Stimulated activated CD4-positive, alpha-beta T cell treated with anti-CD3 and anti-CD28 coated beads, Interleukin-2, amount 100 ng/mL, for 48 hours (primary cell): ENCODE measurements at regions not wholly inside any gene's neighbourhood (a gene's known extent, or its start where the extent isn't known, plus 50 kb on each side); places are given as distances from the start of the nearest gene placed in this dataset.

ENCODE experiments used
- DNase-seq, 2 donors: peaks; one replicate each; pipeline ENCODE4 v3.0.0-alpha.2; 2020

DNA sequence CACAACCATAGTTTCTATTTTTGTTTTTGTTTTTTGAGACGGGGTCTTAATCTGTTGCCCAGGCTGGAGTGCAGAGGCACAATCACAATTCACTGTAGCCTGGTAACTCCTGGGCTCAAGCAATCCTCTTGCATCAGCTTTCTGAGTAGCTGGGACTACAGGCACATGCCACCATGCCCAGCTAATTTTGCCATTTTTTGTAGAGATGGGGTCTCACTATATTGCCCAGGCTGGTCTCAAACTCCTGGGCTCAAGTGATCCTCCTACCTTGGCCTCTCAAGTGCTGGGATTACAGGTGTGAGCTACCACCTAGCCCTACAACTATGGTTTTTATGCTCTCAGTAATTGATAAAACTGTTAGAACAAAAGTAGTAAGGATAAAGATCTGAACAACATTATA is 147.5 kb upstream of the SHB start:
- no peak for DNase-seq

DNA sequence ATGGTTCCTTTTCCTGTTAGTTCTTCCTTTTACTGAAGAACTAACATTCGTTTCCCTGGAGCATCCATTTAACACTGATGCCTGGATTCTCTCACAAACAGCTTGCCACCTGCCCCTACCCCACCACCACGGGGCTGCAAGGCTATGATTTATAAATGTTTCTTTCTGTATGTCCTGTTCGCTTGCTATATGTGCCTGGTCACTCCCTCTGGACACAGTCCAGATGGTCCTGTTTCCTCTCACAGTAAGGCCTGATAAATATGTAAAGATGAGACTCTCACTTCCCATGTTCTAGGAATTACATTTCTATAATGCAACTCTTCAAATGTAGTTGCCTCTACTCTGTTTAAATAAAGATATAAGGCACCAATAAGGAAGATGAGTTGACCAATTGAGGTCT is 146.4 kb upstream of the SHB start:
- DNase-seq, result no peak

DNA sequence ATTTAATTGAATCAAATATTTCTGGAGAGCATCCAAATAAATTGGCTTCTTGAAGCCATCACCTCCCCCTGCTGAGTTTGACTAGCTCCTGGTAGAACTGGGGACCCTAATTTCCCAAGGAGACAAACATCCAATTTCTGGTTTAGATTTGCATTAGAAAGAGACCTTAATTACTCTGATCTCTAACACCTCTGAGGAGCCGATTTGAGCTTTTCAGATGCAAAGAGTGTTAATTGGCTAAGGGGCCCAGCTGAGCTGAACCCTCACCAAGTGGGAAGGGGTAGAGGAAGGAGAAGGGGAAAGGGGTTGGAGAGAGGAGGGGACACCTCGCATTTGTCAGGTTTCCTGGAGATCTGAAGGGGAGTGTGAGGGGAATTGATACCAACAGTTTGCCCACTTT is 145.4 kb upstream of the SHB start:
- DNase-seq, result no peak

DNA sequence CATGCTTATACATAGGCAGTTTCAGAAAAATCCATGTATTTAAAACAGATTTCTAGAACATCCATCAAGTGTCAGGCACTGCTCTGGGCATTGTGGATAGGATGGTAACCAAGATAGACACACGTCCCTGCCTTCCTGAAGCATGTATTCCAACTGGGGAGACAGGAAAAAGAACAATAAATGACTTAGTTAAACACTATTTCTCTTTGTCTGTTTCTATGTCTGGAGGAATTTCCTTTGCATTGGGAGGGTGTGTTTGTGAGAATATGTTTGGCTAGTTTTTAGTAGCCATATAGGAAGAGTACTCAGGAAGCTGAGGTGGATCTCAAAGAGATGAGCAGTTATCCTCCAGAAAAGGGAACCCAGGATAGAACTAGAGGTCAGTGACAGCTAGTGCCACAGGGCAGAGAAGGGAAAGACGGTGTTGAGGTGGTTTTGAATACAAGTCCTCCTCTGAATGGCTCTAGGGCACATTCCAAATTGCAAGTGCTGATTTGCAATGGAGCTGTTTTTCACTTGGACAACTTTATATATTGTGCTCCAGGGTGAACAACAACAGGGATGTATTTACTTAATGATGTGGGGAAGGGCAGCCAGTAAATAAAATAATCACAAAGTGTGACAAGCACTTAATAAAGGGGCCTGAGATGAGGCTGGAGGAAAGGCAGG is 144.7 kb upstream of the SHB start:
- DNase-seq, result no peak

DNA sequence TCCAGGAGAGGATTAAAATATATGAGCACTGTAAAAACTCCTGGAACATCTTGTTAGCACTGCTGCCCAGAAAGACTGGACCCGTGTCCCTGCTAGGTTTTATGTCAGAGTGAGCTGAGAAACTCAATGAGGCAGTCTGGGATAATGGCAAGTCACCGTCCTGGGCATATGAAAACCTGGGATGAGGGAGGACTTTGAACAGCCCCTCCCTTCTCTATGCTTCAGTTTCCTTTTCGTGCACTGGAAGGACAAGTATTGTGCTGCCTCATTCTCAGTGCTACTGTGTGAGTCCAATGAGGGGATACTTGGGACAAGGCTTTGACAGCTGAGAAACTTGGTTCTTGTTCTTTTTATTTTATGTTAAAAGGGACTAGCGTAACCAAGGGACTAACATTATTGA is 143.0 kb upstream of the SHB start:
- no peak for DNase-seq

DNA sequence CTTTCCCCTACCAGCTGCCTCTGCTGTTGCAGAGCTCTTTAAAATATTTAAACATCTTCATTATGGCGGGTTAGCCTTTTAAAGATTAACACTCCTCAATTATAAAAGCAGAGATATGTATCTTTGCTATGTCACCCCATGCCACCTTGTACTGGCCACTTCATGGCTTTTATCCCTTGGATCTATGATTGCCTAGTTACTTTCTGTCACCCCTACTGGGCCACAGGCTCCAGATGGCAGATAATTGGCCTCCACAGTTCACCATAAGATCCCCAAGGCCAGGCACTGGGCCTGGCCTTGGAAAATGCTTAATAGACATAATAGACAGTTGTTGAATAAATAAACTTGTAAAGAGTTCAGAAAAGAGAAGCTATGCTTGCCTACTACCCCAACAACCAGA is 142.0 kb upstream of the SHB start:
- no peak for DNase-seq

DNA sequence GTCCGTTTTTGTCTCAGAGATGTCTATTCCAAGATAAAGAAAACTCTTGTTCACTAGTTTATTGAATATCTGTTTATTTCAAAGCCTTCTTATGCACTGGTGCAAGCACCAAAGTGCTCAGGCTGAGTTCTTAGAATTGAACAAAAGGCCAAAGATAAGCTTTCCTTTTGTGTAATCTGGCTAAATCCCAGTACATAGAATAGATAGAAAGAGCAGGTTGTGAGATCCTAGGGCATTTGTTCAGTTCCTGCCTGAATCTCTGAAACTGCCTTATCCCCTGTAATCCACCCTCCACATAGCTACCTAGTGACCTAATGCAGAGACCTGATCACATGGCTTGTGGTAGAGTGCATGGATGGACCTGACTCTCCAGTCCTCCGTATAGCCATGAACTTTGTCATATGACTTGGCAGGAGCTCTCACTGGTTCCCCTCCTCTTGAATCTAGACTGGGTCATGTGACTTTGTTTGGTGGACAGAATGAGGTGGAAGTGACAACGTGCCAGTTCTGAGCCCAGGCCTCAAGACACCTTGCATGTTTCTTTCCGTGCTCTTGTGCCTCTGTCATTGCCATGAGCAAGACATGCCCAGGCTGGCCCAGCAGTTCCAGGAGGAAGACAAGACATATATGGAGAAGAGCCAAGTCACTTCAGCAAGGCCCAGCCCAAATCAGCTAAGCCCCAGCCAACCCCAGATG is 139.3 kb upstream of the SHB start:
- no peak for DNase-seq

DNA sequence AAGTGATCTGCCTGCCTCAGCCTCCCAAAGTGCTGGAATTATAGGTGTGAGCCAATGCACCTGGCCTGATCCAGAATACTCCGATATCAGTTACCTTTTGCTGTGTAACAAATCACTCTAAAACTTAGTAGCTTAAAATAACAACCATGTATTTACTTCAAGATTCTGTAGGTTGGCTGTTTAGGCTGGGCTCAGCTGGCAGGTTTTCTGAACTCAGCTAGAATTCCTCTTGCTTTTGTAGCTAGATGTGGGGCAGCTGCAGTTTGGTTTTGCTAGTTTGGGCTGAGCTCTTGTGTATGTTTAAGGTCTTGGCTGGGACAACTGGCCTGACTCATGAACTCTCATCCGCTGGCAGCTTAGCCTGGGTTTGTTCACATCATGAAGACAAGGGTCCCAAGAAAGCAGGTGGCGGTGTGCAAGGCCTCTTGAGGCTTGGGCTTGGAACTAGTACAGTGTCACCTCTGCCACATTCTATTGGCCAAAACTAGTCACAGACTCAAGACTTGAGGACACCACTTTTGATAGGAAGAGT is 138.3 kb upstream of the SHB start:
- no peak for DNase-seq

DNA sequence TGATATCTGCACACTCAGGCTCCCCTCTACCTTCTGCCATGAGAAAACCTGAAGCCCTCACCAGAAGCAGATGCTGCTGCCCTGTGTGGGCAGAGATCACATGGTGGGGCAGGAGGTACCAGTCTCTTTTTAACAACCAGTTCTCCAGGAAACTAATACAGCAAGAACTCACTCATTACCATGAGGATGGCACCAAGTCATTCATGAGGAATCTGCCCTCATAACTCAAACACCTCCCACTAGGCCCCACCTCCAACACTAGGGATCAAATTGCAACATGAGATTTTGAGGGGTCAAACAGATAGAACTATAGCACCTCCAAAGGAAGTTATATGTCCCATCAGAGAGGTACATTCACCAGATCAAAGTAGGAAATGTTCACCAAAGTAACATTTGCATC is 136.3 kb upstream of the SHB start:
- DNase-seq, result no peak

DNA sequence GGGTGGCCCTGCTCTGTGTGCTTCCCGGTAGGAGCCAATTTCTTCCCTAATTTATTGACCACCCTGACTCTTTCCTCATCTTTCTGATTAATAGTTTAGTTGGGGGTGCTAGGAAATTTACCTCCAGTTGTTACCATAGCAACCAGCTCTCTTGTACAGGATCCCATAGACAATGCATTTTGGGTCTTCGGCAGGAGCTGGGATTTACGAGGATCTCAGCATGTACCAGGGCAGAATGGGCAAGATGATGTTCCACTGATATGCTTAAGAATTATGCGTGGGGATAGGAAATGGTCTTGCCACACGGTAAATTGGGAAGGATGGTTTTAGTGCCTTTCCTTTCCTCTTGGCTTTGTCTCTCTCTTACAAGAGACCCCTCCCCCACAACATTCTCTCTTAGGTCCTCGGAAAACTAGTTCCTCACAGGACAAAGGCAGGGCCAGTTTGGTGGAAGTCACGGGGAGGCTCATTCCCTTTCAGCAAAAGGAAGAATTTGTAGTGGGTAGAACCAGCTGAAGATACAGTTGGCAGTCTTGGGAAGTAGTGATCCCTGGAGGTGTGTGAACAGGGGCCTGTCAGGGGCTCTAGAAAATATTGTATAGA is 133.4 kb upstream of the SHB start:
- no peak for DNase-seq

DNA sequence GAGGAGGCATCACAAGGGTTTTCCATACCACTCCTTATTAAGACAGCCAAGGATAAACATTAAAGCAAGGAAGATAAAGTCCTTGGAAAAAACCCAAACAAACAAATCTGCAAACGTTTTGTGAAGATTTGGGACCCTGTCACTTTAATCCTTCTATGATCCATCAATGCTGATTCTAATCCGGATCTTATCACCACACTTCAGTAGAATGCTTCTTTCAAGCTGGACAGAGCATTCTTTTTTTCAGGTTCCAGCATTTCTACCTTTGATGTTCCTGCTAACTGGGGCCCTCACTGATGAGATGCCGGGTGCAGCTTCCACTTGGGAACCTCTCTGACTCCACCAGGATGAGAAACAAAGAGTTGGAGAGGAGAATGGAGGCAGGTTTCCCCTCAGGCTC is 132.8 kb upstream of the SHB start:
- no peak for DNase-seq

DNA sequence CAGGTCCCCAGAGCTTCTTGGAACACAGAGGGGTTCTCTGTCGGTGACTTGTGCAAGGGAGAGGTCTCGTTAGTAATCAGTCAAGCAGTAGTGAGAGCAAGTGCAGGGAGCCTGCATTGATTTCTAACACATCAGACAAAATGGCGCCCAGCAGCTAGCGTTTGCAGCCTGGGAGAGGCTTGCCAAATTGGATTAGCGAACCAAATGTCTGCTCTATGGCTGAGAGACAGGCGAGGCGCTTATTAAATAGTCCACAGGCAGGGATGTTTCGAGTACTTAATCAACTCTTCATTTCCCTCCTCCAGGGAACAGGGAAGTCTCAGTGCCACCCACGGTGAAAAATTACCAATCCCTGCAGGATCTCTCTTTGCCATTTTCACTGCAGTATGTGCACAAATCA is 131.4 kb upstream of the SHB start:
- DNase-seq, result no peak

DNA sequence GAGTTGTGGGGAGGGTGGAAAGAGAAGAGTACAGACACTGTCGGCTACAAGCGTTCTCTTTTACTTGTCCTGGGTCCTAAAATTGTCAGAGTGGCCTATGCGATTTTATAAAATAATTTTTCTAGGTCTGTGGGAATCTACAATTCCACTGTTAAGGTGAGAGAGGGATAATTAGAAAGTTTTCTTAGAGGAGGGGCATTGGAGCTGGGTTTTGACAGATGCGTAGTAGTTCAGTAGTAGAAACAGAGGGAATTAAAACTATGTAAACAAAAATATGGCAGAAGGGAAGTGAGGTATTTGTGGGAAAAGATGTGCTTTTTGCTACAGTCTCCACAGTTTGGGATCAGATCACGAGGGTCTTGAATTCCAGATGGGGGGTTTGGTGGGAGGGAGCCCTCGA is 129.1 kb upstream of the SHB start:
- DNase-seq, result no peak

DNA sequence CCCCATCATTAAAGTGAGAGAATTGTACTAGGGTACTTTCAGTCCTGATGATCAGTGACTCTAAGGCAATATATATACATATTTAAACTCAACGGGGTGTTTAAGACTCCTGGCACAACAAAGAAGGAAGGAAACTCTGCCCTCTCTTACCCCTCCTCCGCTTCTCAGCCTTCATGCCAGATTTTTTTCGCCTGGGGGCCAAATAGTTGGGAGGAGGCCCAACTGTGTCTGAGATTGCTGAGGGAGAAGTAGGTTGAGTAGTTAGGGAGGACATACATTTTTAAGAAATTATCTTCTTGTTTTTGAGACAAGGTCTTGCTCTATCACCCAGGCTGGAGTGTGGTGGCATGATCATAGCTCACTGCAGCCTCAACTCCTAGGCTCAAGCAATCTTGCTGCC is 127.7 kb upstream of the SHB start:
- no peak for DNase-seq

DNA sequence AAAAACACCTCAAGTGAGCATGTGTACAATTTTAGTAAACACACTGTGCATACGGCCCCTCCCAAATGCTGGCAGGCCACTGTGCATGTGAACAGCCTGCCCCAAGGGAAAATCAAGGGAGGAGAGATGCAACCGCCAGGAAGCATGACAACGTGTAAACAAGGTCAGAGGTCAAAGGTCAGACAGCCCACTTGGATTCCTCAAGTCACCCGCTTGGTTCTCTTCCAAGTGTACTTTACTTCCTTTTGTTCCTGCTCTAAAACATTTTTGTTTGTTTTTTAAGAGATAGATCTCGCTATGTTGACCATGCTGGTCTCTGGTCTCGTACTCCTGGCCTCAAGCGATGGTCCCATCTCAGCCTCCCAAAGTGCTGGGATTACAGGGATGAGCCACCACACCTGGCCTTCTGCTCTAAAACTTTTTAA is 126.7 kb upstream of the SHB start:
- no peak for DNase-seq

DNA sequence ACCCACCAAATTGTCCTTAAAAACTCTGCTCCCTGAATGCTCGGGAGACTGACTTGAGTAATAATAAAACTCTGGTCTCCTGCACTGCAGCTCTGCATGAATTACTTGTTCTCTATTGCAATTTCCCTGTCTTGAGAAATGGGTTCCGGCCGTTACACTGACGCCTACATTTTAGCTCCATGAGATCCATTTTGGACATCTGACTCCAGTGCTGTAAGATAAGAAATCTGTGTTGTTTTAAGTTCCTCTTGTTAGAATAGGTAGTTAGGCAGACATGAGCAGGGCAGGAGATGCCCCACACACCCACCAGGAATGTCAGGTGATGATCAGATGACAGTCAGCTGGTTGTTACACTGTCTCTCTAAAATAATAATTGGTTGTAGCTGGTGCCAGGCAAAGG is 125.8 kb upstream of the SHB start:
- no peak for DNase-seq

DNA sequence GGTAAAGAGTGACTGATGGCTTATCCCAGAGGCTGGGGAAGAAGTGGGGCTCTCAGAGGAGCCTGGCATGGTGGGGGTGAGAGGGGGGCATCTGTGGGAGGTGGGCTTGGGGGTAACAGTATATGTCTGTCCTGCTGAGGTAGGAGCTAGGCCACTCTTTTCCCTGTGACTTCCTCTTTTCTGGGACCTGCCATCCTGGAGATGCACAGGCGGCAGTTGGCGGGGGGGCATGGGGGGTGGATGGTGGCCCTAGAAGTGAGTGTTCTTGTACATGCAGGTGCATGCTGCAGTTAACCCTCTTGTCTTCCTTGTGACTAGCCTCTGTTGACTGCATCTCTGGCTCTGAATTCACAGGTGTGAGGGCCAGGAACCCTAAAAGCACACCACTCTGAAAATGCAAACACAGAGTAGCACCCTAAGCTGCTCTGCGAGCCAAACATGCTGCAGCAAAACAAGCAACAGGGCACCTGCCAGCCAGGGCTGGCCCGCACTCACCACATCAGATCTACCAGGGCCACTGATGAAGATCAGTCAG is 123.8 kb upstream of the SHB start:
- no peak for DNase-seq

DNA sequence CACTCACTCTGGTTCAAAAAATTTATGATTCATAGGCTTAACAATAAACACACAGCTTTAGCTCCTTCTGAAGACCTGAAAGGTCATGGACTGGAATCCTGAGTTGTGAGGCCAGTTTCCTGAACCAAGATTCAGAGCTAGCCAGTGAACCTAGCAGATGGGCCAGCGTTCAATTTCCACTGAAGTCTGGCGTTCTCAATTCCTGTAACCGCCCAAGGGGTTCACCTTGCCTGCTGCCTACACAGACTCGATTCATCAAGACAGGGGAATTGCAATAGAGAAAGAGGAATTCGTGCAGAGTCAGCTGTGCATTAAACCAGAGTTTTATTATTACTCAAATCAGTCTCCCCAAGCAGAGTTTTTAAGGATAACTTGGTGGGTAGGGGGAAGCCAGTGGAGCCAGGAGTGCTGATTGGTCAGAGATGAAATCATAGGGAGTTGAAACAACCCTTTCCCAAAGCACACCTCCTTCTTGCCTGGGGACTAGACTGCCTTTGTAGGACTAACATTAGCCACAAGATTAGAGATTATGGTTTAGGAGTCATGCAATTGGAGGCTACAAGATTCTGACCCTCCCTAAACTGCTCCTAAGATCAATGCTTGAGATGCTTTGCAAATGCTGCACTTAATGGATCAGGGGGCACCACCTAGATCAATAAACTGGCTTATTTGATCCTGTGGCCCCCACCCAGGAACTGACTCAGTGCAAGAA is 117.5 kb upstream of the SHB start:
- no peak for DNase-seq

DNA sequence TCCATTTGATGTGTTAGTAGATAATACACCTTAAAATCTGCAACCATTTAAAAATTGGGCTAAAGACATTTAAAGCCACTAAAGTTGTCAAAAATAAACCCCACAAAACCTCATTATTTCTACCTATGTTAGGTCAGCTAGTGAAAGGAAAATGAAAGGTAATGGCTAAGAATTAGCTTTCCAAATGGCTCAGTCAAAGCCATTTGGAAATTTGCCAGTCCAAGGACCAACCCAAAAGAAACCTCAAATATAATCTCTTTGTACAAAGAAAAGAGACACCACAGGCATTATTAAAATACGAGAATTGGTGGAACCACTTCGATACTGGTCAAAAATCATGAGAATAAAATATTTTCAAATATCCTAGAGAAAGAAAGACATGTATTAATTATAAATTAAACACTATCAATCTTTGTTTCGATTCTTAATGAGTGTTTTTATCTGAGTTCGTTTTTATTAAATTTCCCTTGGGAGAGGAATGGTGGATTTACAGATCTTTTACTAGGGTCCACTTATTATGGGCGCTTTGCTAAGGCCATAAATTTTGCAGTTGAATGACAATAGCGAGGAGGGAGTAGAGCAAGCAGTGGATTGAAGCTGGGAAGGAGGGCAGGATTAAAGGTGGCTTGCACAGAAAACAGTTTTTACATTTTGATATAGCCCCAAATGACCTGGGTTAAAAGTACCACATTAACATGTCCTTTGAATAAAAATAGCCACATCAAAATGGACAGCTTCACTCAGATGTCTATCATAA is 116.8 kb upstream of the SHB start:
- no peak for DNase-seq

DNA sequence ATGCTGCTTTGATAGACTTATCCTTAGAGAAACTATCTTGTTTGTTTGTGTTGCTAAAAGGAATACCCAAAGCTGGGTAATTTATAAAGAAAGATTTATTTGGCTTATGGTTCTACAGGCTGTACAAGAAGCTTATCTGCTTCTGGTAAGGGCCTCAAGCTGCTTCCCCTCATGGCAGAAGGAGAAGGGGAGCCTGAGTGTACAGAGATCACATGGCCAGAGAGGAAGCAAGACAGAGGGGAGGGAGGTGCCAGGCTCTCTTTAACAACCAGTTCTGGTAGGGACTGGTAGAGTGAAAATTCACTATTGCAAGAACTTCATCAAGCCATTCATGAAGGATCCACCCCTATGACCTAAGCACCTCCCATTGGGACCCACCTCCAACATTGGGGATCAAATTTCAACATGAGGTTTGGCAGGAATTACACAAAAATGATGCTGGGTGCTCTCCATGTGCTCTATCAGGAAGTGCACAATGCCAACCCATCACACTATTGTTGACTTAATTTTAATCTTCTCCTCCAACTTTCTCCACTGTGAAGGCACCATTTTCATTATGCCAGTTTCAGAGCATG is 115.1 kb upstream of the SHB start:
- DNase-seq, result no peak

DNA sequence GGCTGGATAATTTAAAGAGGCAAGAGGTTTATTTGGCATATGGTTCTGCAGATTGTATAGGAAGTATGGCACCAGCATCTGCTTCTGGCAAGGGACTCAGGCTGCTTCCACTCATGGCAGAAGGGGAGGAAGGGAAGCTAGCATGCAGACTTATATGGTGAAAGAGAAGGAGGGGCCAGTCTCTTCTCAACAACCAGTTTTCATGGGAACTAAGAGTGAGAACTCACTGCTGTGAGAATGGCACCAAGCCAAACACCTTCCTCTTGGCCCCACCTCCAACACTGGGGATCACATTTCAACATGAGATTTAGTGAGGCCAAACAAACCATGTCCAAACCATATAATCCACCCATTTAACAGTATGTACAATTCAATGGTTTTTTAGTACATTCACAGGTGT is 113.3 kb upstream of the SHB start:
- no peak for DNase-seq

DNA sequence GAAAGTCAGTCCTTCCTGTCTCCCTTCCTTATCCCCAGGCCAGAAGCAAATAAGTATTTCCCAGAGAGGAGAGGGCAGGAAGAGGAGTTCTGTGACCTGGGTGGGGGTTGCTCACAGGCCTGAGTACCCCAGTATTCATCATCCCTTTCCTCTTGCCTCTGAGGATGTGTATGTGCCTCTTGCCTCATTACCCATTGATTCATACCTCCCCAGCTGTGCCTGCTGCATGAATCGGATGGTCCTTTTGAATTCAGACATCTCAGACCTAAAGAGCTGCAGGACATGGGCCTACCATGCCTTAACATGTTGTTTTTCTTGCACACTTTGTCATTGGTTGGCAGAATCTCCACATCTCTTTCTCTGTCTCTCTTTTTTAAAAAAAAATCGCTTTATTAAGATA is 112.8 kb upstream of the SHB start:
- no peak for DNase-seq
